Stimulated activated naive B cell treated with anti-CD40 and anti-IgM and Interleukin-4, amounts not matched to agents 10 μg/mL and 1 μg/mL and 100 μg/mL, for 72 hours (primary cell): ENCODE measurements at regions not wholly inside any gene's neighbourhood (a gene's known extent, or its start where the extent isn't known, plus 50 kb on each side); places are given as distances from the start of the nearest gene placed in this dataset.

Experiments used
- ATAC-seq, 2 donors: fragments of 150-1000 bp; cut with Tn5 transposase; replicated peaks; 2 replicates each; pipeline ENCODE4 v1.10.0; 2021; ENCODE audit warnings: moderate library complexity in 1 of 2
- DNase-seq: peaks from one replicate; pipeline ENCODE4 v3.0.0; 2021
- H3K27ac Mint-ChIP-seq: one replicate; pipeline ENCODE4 v1.8.0; 2022; ENCODE audit warnings: mild to moderate bottlenecking, mixed read lengths
- H3K27me3 Mint-ChIP-seq, 2 donors: one replicate each; pipeline ENCODE4 v1.8.0; 2022; ENCODE audit warnings: mixed read lengths in 2 of 2
- H3K36me3 Mint-ChIP-seq, 2 donors: one replicate each; pipeline ENCODE4 v1.8.0; 2022; ENCODE audit warnings: mixed read lengths in 2 of 2, mild to moderate bottlenecking in 1 of 2
- H3K4me1 Mint-ChIP-seq, 2 donors: one replicate each; pipeline ENCODE4 v1.8.0; 2022; ENCODE audit warnings: mixed read lengths in 2 of 2, mild to moderate bottlenecking in 1 of 2
- H3K4me3 Mint-ChIP-seq, 2 donors: one replicate each; pipeline ENCODE4 v1.8.0; 2022; ENCODE audit warnings: mild to moderate bottlenecking in 2 of 2, mixed read lengths in 2 of 2, moderate library complexity in 1 of 2
- H3K9me3 Mint-ChIP-seq, 2 donors: one replicate each; pipeline ENCODE4 v1.8.0; 2022; ENCODE audit warnings: mixed read lengths in 2 of 2, mild to moderate bottlenecking in 1 of 2

DNA sequence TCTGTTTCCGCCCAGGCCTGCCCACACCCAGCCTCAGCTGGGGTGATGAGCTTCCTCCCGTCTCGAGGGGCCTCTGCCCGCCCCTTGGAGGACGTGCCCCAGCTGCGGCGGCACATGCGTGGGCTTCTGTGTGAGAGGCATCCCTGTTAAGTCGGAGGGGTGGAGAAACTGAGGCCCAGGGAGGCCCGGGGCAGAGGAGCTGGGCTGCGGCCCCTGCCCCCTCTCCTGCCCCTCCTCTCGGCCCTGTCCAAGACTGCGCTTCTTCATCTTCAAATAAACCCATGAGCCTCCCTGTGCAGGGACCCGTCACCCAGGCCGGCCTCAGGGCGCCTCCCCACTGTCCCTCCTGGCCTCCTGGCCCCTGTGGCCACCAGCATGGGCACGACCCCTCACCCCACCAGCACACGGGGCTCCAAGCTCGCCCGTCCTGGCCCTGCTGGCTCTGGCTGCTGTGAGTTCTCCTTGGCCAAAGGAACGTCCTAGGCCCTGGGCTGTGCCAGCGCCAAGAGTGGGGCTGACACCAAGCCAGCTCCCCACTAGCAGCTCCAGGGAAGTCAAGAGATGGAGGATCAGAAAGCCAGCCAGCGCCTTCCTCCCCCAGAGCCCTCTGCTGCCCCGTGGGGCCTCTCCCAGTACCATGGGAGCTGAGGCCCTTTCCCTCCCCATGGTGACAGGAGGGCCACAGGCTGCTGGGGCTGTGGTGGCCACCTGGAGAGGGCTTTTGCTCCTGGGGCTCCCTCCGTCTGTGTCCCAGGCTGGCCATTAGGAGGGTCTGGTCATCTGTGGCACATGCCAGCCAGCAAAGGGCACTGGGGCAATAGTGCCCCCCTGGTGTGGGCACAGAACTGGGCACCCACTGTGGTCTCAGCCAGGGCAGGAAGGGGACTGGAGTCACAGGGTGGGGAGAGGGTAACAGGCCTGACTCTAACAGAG is 180.4 kb downstream of the KIF26A start:
- ATAC-seq (no peak), DNase-seq (no peak)
- Mint-ChIP-seq H3K4me1 (no peaks in the 10 kb centered on the region), H3K4me3 (no peak overlapping the region), H3K9me3 (no peaks in the 10 kb centered on the region), H3K36me3 (no peaks in the 10 kb centered on the region), H3K27me3 (peaks cover 9 to 21% of the 10 kb centered on the region in 2 donors), H3K27ac (no peak overlapping the region)

DNA sequence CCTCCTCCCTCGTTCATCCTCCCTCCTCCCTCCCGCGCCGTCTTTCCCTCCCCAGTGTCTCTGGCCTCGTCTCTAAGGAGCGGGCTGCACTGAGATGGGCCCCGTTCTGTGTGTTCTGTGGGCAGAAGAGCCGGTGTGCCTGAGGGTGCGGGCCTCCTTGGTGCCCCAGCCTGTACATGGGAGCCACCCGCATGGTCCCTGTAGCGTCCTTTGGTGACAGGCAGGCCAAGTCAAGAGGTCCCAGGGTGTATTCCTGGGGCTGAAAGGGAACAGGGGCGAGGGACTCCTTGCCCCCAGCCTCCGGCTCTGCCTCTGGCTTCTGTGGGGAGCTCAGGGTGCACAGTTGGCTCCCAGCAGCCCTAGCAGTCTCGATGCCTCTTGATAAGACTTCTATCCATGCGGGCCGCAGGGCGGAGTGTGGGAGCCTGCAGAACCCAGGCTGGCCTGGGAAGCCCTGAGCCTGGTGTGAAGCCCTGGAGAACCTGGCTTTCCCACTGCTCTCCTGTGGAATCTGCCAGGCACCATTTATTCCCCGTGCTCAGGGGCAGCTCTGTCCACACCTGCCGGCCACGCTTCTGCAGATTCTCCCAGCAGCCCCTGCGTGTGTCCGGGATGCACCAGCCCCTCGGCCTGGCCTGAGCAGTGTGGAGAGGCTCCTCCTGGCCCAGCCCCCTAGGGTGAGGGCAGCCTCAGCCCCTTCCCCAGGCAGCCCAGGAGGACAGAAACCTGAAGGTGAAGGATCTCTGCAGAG is 181.3 kb downstream of the KIF26A start:
- no peaks in the 10 kb centered on the region for H3K4me1 Mint-ChIP-seq
- no peaks in the 10 kb centered on the region for H3K9me3 Mint-ChIP-seq
- H3K27me3 Mint-ChIP-seq, result peaks cover 9 to 21% of the 10 kb centered on the region in 2 donors
- no peak for ATAC-seq
- no peak overlapping the region for H3K27ac Mint-ChIP-seq
- no peaks in the 10 kb centered on the region for H3K36me3 Mint-ChIP-seq
- H3K4me3 Mint-ChIP-seq, result no peak overlapping the region
- DNase-seq, result no peak

DNA sequence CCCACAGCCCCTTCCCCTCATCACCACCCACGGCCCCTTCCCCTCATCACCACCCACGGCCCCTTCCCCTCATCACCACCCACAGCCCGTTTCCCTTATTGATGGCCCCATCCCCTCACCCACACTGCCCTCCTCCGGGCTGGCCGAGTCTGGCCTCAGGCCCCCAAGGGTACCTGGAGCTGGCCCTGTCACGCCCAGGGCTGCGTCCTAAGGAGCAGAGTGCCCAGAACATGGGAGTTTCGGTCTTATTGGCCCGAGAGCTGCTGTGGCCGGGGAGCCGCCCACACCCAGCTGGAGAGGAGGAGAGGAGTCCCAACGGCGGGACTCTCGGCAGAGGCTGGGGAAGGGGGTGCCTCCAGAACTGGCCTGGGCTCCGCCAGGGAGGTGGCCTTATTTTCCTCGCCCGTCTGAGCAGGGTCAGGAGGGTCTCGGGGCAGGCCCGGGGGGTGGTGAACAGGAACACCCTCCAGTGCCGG is 182.3 kb downstream of the KIF26A start:
- no peak for ATAC-seq
- Mint-ChIP-seq H3K4me3 (no peak overlapping the region), H3K27me3 (peaks cover 9 to 21% of the 10 kb centered on the region in 2 donors), H3K4me1 (no peaks in the 10 kb centered on the region), H3K27ac (no peak overlapping the region), H3K9me3 (no peaks in the 10 kb centered on the region), H3K36me3 (no peaks in the 10 kb centered on the region)
- no peak for DNase-seq

DNA sequence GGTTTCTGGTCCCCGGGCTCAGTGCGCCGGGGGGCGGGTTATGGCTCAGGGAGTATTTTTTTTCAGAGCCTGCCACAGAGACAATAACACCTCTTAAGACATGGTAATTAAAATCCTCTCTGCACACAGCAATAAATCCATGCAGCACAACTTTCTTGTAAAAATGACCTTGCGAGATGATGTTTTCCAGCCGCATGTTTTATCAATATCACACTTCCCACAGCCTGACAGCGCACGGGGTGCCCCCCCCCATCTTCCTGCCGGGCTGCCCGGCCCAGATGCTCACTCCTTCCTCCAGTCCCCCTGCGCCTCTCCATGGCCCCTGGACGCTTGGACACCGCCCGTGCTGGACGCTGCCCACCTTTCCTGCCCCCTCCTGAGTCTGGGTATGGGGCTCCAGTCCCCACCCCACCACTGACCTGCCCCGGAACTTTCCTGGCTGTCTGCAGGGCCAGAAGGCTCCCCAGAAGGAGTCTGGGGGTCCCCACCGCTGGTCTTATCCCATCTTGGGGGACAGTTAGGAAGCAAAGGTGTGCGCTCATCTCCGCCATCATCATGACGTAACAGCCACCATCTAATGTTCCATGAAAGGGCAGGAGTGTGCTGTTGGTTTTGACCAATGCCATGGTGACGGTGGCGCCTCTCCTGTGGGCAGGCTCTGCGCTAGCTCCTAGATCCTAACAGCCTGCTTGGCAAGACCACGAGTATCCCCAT is 182.9 kb downstream of the KIF26A start:
- Mint-ChIP-seq H3K4me3 (no peak overlapping the region), H3K27ac (no peak overlapping the region), H3K4me1 (no peaks in the 10 kb centered on the region), H3K36me3 (no peaks in the 10 kb centered on the region), H3K9me3 (no peaks in the 10 kb centered on the region), H3K27me3 (peaks cover 9 to 21% of the 10 kb centered on the region in 2 donors)
- DNase-seq (no peak), ATAC-seq (no peak)

DNA sequence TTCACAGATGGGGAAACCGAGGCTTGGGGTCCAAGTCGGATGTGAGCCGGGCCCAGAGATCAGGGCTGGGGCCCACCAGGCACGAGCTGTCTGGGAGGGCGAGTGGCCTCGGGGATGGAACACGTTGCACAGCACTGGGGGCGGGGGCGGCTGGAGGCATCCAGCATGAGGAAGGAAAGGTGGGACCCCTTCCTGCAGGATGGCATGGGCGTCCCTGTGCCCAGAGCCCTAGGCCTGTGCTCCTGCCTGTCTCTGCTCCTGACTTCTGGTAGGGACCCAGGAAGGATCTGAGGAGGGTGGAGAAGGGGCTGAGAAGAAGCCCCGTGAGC is 183.4 kb downstream of the KIF26A start:
- Mint-ChIP-seq H3K27ac (no peak overlapping the region), H3K9me3 (no peaks in the 10 kb centered on the region), H3K4me3 (no peak overlapping the region), H3K27me3 (peaks cover 9 to 21% of the 10 kb centered on the region in 2 donors), H3K36me3 (no peaks in the 10 kb centered on the region), H3K4me1 (no peaks in the 10 kb centered on the region)
- no peak for DNase-seq
- no peak for ATAC-seq

DNA sequence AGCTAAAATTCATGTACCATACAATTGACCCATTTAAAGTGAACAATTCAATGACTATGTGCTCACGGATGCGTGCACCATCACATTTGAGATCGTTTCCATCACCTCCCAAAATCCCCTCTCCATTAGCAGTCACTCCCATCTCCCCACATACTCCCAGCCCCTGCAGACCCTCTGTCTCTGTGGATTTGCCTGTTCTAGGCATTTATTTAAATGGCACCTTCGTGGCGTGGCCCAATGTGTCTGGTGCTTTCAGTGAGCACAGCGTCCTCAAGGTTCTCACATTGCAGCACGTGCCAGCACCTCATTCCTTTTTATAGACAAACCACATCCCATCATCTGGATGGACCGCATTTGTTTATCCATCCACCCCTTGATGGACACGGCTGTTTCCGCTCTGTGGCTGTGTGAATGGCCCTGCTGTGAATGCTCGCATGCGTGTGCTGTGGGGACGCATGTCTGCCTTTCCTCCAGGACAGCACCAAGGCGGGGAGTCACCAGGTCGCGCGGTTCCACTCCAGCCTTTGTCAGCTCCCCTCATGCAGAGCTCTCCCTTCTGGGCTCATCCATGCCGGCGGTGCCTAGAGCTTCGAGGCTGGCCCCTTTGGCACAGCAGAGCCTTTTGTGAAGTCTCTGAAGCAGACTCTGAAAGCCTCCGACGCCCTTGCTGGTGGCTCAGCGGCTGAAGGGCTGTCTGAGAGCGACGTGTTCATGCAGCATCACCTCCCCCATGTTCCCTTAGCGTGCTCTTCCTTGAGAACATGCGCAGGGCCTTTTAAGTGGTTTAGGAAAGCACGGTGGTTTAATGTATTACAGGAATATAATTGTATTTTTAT is 184.4 kb downstream of the KIF26A start:
- no peaks in the 10 kb centered on the region for H3K36me3 Mint-ChIP-seq

DNA sequence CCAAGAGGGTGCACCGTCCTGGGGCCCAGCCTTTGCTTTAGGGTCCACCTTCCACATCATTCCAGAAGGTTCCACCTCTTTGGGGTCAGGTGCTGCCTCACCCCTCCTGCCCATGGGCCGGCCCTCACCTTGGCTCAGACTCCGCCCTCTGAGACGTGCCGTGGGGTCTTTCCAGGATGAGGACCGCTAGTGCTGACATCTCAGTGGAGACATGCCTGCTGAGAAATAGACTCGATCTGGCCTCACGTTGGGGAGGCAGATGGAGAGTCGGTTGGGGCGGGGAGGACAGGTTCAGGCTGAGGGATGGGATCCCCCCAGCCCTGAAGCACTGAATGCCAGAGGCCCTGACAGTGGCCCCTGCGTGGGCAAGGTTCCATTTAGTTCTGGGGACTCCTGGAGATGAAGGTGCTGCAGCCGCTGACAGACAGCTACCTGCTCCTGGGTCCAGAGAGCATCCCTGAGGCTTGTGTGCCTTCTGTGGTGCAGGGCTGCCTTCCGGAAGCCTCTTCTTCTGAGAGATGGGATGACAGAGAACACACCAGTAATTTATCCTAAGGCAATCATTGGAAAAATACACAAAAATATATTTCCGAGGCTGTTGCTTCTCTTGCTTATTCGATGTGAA is 185.3 kb downstream of the KIF26A start:
- H3K4me1 Mint-ChIP-seq, result no peaks in the 10 kb centered on the region
- no peak for ATAC-seq
- DNase-seq, result no peak

More for the DNA sequence above, 184.4 kb downstream of the KIF26A start:
- H3K4me1 Mint-ChIP-seq, result no peaks in the 10 kb centered on the region
- no peaks in the 10 kb centered on the region for H3K9me3 Mint-ChIP-seq
- H3K4me3 Mint-ChIP-seq, result no peak overlapping the region
- ATAC-seq (no peak), DNase-seq (no peak)
- no peak overlapping the region for H3K27ac Mint-ChIP-seq
- peaks cover 9 to 21% of the 10 kb centered on the region in 2 donors for H3K27me3 Mint-ChIP-seq

DNA sequence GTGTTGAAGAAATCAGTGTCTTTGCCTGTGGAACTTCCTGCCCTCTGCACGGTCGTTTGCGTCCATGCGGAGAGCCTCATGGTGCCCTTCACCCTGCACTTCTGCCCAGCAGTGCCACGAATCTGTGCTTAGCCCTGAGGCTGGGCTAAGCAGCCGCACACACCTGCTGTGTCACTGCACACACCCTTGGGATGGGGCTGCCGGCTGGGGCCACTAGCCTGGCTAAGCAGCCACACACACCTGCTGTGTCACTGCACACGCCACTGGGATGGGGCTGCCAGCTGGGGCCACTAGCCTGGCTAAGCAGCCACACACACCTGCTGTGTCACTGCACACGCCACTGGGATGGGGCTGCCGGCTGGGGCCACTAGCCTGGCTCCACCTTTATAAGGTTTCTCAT is 188.5 kb downstream of the KIF26A start:
- Mint-ChIP-seq H3K9me3 (peaks cover 8 to 15% of the 10 kb centered on the region in 2 donors), H3K36me3 (peaks cover 0 to 2% of the 10 kb centered on the region in 2 donors), H3K27ac (no peak overlapping the region), H3K4me1 (no peaks in the 10 kb centered on the region), H3K4me3 (no peak overlapping the region), H3K27me3 (peaks cover 4 to 7% of the 10 kb centered on the region in 2 donors)
- no peak for DNase-seq
- ATAC-seq, result no peak

More for the DNA sequence above, 185.3 kb downstream of the KIF26A start:
- Mint-ChIP-seq H3K9me3 (peaks cover 0 to 4% of the 10 kb centered on the region in 2 donors), H3K27me3 (peaks cover 9 to 21% of the 10 kb centered on the region in 2 donors), H3K27ac (no peak overlapping the region), H3K4me3 (no peak overlapping the region), H3K36me3 (no peaks in the 10 kb centered on the region)

DNA sequence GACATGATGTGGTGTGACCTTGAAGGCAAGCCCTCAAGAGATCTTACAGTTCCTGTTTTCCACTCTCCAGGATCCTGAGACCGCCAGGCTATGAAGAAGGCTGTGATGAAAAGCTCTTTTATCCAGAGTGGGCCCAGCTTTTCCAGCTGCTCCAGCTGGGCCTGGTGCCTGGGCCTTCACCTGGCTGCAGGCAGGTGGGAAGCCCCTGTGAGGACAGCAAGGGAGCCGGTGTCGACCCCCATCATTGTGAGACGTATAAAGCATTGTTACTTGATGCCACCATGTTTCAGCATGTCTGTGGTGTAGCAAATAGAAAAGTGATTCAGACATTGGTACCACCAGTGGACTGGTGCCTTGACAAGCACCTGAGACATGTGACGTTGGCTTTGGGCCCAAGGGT is 190.2 kb downstream of the KIF26A start:
- Mint-ChIP-seq H3K4me3 (no peak overlapping the region), H3K27me3 (no peaks in the 10 kb centered on the region), H3K9me3 (peaks cover 8 to 15% of the 10 kb centered on the region in 2 donors), H3K4me1 (no peaks in the 10 kb centered on the region), H3K36me3 (peaks cover 0 to 2% of the 10 kb centered on the region in 2 donors), H3K27ac (no peak overlapping the region)
- DNase-seq (no peak), ATAC-seq (no peak)

DNA sequence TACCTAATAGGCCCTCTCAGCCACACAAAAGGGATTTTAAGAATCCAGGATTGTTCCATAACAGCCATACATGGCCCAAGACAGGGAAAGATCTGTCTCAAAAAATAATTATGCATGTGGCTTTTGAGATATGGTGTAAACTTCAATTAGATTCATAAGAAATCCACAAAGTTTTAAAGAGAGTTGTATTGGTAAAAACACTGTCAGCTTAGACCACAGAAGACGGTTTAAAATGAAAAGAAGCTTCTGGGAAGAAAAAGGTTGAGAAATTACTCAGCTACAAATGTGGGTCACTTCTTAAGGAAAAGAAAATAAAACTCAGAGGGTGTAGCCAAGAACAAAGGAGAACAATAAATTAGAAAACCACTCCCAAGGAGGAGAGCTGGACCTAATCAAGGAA is 191.4 kb downstream of the KIF26A start:
- Mint-ChIP-seq H3K4me1 (no peaks in the 10 kb centered on the region), H3K4me3 (no peak overlapping the region), H3K36me3 (peaks cover 0 to 2% of the 10 kb centered on the region in 2 donors), H3K27me3 (peaks cover 0 to under 1% of the 10 kb centered on the region in 2 donors), H3K9me3 (peaks cover 8 to 15% of the 10 kb centered on the region in 2 donors), H3K27ac (no peak overlapping the region)
- ATAC-seq, result no peak
- DNase-seq, result no peak

DNA sequence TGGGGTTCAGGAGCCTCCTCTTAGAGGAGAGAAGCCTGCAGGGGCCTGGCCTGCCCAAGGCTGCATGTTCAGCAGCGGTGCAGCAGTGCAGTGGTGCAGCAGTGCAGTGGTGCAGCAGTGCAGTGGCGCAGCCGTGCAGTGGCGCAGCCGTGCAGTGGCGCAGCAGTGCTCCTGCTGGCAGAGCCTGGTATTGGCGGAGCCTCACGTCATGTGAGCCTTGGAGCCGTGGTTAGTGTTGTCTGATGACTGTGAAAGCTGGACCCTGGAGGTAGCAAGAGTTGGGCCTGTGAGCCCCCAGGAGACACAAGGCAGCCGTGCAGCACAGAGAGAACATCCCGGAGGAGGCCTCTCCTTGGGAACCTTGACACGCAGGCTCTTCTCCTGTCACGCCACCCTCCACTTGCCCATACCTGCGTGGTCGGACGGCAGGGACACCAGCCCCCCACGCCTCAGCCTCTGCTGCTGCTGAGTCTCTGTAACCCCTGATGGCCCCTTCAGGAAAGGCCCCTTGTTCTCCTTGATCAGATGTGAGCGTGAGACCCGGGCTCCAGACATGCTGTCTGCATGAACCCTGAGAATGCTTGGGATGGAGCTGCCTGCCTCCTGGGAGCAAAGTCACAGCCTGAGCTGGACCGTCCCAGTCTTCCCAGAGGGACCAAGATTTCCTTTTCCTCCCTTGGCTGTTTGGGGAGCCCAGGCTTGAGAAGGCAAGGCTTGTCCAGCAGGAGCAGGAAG is 193.7 kb downstream of the KIF26A start:
- H3K4me1 Mint-ChIP-seq, result no peaks in the 10 kb centered on the region
- DNase-seq (no peak), ATAC-seq (no peak)
- H3K36me3 Mint-ChIP-seq, result peaks cover 0 to 2% of the 10 kb centered on the region in 2 donors
- no peak overlapping the region for H3K4me3 Mint-ChIP-seq
- H3K9me3 Mint-ChIP-seq, result peaks cover 10 to 15% of the 10 kb centered on the region in 2 donors
- H3K27ac Mint-ChIP-seq, result no peak overlapping the region
- peaks cover 3 to 13% of the 10 kb centered on the region in 2 donors for H3K27me3 Mint-ChIP-seq

DNA sequence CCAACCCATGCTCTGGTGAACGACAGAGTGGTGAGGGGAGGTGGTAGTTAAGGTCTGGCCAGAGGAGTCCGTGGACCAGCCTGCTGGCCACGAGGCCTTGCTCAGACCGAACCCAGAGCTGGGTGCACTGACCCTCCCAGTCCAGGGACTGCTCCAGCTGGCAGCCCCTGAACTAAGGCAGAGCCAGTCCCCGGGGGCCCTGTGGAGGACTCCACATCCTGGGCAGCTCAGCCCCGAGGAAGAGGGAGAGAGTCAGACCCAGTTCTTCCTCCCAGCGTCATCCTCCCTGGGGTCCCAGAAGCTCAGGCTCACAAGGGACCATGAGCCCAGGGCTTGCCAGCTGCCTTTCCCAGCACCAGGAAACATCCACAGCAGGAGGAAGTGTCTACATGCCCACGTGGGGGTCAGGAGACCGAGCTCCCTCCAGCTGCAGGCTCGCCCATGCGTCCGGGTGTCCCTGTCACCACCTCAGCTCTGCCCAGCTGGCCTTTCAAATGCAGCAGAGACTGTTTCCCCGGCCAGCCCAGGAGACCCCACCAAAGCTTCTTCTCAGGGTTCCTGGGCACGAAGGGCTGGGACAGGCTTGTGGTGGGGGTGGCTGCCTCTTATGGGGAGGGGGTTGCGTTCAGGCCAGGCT is 194.4 kb downstream of the KIF26A start:
- H3K27ac Mint-ChIP-seq, result no peak overlapping the region

More for the DNA sequence above, 194.4 kb downstream of the KIF26A start:
- H3K36me3 Mint-ChIP-seq, result peaks cover 0 to 2% of the 10 kb centered on the region in 2 donors
- DNase-seq (no peak), ATAC-seq (no peak)
- H3K4me3 Mint-ChIP-seq, result no peak overlapping the region
- peaks cover 13 to 15% of the 10 kb centered on the region in 2 donors for H3K9me3 Mint-ChIP-seq
- H3K4me1 Mint-ChIP-seq, result no peaks in the 10 kb centered on the region
- H3K27me3 Mint-ChIP-seq, result peaks cover 5 to 13% of the 10 kb centered on the region in 2 donors
